Neural cell (in vitro differentiated cells): ENCODE measurements at regions not wholly inside any gene's neighbourhood (a gene's known extent, or its start where the extent isn't known, plus 50 kb on each side); places are given as distances from the start of the nearest gene placed in this dataset.

Experiments used
- H2AFZ ChIP-seq: fragments of 200-600, 300-800 bp; sonication (generic), shearing (Covaris generic); 2 replicates; pipeline ENCODE4 v1.6.0; 2014; ENCODE audit warnings: low read depth, mild to moderate bottlenecking, antibody characterized with exemption, low read length, moderate library complexity
- H3F3A ChIP-seq: fragments of 200-600 bp; shearing (Covaris generic); 2 replicates; pipeline ENCODE4 v1.6.1; 2016; ENCODE audit warnings: mild to moderate bottlenecking, moderate library complexity, mixed read lengths, antibody characterized with exemption, low read length; ENCODE audit not compliant: insufficient read depth, poor library complexity, severe bottlenecking
- H3K27ac ChIP-seq: fragments of 200-600, 300-800 bp; sonication (generic), shearing (Covaris generic); 2 replicates; pipeline ENCODE4 v1.5.1; 2014; ENCODE audit warnings: mild to moderate bottlenecking, low read length, moderate library complexity
- H3K27me3 ChIP-seq: fragments of 300-800, 200-600 bp; sonication (generic), shearing (Covaris generic); 2 replicates; pipeline ENCODE4 v1.6.0; 2014; ENCODE audit warnings: mild to moderate bottlenecking, low read depth, low read length, moderate library complexity; ENCODE audit not compliant: insufficient read depth
- H3K36me3 ChIP-seq: fragments of 300-800, 200-600 bp; sonication (generic), shearing (Covaris generic); 2 replicates; pipeline ENCODE4 v1.5.1; 2014; ENCODE audit warnings: mild to moderate bottlenecking, antibody characterized with exemption, low read length, moderate library complexity; ENCODE audit not compliant: insufficient read depth
- H3K4me2 ChIP-seq: fragments of 300-800, 200-600 bp; sonication (generic), shearing (Covaris generic); 2 replicates; pipeline ENCODE4 v1.6.0; 2014; ENCODE audit warnings: mild to moderate bottlenecking, low read length
- H3K4me3 ChIP-seq: fragments of 300-800, 200-600 bp; sonication (generic), shearing (Covaris generic); 2 replicates; pipeline ENCODE4 v1.5.1; 2014; ENCODE audit warnings: mild to moderate bottlenecking, low read length, moderate library complexity
- H3K79me2 ChIP-seq: fragments of 200-600 bp; shearing (Covaris generic); replicated peaks from 2 replicates; pipeline ENCODE4 v1.6.0; 2014; ENCODE audit warnings: mild to moderate bottlenecking, low read length, moderate library complexity; ENCODE audit not compliant: insufficient read depth
- H3K9ac ChIP-seq: fragments of 300-800, 200-600 bp; sonication (generic), shearing (Covaris generic); 2 replicates; pipeline ENCODE4 v1.6.1; 2016; ENCODE audit warnings: mild to moderate bottlenecking, low read length, mixed read lengths
- H3K9me2 ChIP-seq: fragments of 200-600 bp; shearing (Covaris generic); 2 replicates; pipeline ENCODE4 v1.6.1; 2016; ENCODE audit warnings: mild to moderate bottlenecking, low read length, mixed read lengths; ENCODE audit not compliant: insufficient read depth
- H3K9me3 ChIP-seq: fragments of 200-600, 300-800 bp; sonication (generic), shearing (Covaris generic); 2 replicates; pipeline ENCODE4 v1.6.1; 2016; ENCODE audit warnings: mild to moderate bottlenecking, mixed run types, low read length, moderate library complexity, mixed read lengths
- H4K20me1 ChIP-seq: fragments of 200-600 bp; shearing (Covaris generic); 2 replicates; pipeline ENCODE4 v1.6.1; 2016; ENCODE audit warnings: mild to moderate bottlenecking, mixed run types; ENCODE audit not compliant: insufficient read depth
- CTCF ChIP-seq: fragments of 450-650 bp; IDR thresholded peaks from 2 replicates; pipeline ENCODE4 v1.5.1; 2014; ENCODE audit warnings: antibody characterized with exemption, mild to moderate bottlenecking, moderate library complexity; ENCODE audit not compliant: poor library complexity, severe bottlenecking
- EP300 ChIP-seq: fragments of 450-650 bp; conservative IDR thresholded peaks from 2 replicates; pipeline ENCODE4 v1.6.1; 2014; ENCODE audit warnings: antibody characterized with exemption, mild to moderate bottlenecking, moderate library complexity; ENCODE audit not compliant: poor library complexity, severe bottlenecking
- EZH2 ChIP-seq: fragments of 200-600, 300-800 bp; shearing (Covaris generic), sonication (generic); IDR thresholded peaks from 2 replicates; pipeline ENCODE4 v1.6.1; 2014; ENCODE audit warnings: antibody characterized with exemption, low read length, borderline replicate concordance, mild to moderate bottlenecking; ENCODE audit not compliant: insufficient read depth, poor library complexity, severe bottlenecking
- MXI1 ChIP-seq: fragments of 450-650 bp; conservative IDR thresholded peaks from 2 replicates; pipeline ENCODE4 v1.6.1; 2014; ENCODE audit warnings: antibody characterized with exemption, mild to moderate bottlenecking; ENCODE audit not compliant: poor library complexity, severe bottlenecking
- POLR2AphosphoS5 ChIP-seq: IDR thresholded peaks from 2 replicates; pipeline ENCODE4 v1.6.1; 2012
- RAD21 ChIP-seq: fragments of 450-650 bp; conservative IDR thresholded peaks from 2 replicates; pipeline ENCODE4 v1.6.1; 2014; ENCODE audit warnings: antibody characterized with exemption, mild to moderate bottlenecking, moderate library complexity
- REST ChIP-seq: IDR thresholded peaks from 2 replicates; pipeline ENCODE4 v1.6.1; 2012; ENCODE audit warnings: borderline replicate concordance
- SMC3 ChIP-seq: fragments of 450-650 bp; conservative IDR thresholded peaks from 2 replicates; pipeline ENCODE4 v1.6.1; 2014; ENCODE audit warnings: antibody characterized with exemption, mild to moderate bottlenecking, moderate library complexity; ENCODE audit not compliant: poor library complexity
- TAF1 ChIP-seq: IDR thresholded peaks from 2 replicates; pipeline ENCODE4 v1.6.1; 2012; ENCODE audit warnings: low read depth

GRCh38 chr5:67511911-67512310 lies 315.3 kb upstream of the CD180 start:
- Histone ChIP-seq H3K9me3 (no peaks in the 10 kb centered on the region), H3K4me3 (no peak overlapping the region), H3K27ac (no peak overlapping the region), H3K36me3 (no peaks in the 10 kb centered on the region), H3K9me2 (no peaks in the 10 kb centered on the region), H3K9ac (no peak overlapping the region), H3K79me2 (no peaks in the 10 kb centered on the region), H3K4me2 (no peak overlapping the region), H4K20me1 (no peaks in the 10 kb centered on the region), H3K27me3 (no peaks in the 10 kb centered on the region), H3F3A (no peaks in the 10 kb centered on the region), H2AFZ (no peak overlapping the region)
- no peak for TF ChIP-seq EP300
- no peak for TF ChIP-seq TAF1
- no peak for TF ChIP-seq EZH2
- no peak for TF ChIP-seq SMC3
- no peak for TF ChIP-seq POLR2AphosphoS5
- TF ChIP-seq REST = no peak
- no peak for TF ChIP-seq RAD21
- TF ChIP-seq MXI1 = no peak
- TF ChIP-seq CTCF = no peak

- no peaks in the 10 kb centered on the region for H3F3A ChIP-seq
Measured at GRCh38 chr5:67510204-67510603, 313.6 kb upstream of the CD180 start.

More at GRCh38 chr5:67510204-67510603, 313.6 kb upstream of the CD180 start:
- no peaks in the 10 kb centered on the region for H3K9me3 ChIP-seq
- no peak for TF ChIP-seq TAF1
- no peak for TF ChIP-seq EP300
- no peak for TF ChIP-seq MXI1
- no peak for TF ChIP-seq SMC3
- H3K79me2 ChIP-seq = no peaks in the 10 kb centered on the region
- no peak overlapping the region for H3K27ac ChIP-seq
- no peaks in the 10 kb centered on the region for H3K27me3 ChIP-seq
- no peaks in the 10 kb centered on the region for H3K36me3 ChIP-seq
- no peak overlapping the region for H3K4me3 ChIP-seq
- H3K9ac ChIP-seq = no peak overlapping the region
- no peaks in the 10 kb centered on the region for H4K20me1 ChIP-seq
- no peak overlapping the region for H3K4me2 ChIP-seq
- no peak overlapping the region for H2AFZ ChIP-seq
- H3K9me2 ChIP-seq = no peaks in the 10 kb centered on the region
